ENCODE measurements at regions not wholly inside any gene's neighbourhood (a gene's known extent, or its start where the extent isn't known, plus 50 kb on each side); places are given as distances from the start of the nearest gene placed in this dataset.

DNA sequence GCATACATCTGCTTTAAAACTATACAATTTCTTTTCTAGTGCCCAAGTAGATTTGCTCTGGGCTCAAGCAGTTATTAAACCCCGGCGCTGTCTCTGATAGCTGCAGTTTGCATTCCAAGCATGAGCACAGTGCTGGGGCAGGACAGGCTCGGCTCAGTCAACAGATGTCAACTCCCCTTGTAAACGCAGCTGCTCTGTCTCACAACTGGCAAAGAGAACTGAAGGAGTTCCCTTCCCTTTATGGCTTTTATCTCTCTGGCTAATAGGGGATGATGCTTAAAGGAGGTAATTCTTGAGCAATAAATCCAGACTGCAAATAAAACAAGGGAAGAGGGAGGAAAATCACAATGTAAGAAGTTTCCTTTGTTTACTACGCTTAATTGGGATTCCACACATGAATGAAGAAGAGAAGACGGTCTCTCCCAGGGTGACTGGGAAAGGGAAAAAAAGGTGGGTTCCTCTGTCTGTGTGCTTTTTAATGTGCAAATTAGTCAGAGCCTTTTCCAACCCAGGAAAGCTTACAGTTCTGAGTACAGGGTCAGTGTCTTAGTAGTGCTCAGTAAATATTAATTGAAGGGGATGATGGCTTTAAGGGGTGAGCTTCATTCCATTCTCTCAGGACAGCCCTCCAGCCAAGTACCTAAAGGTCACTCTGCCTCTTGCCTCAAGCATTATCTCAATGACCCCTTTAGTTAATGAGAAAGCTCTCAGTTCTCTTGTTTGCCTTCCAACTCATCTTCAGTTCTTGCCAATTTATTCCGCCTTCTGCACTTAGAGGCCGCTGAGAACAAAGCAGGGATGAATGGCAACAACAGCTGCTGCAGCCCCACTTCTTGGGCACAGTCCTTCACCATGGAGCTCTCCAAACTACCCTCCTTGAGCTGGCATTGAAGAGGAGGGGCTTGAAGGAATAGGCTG, 155.7 kb upstream of the JADE1 start:
- DNase-seq (ENCODE audit: low read depth in 1 of 2, low spot score in 1 of 2): no peak
- Histone ChIP-seq H3K27me3 (ENCODE audit: insufficient read depth, poor library complexity, severe bottlenecking) (no peaks in the 10 kb centered on the region), H3K27ac (replicated peaks) (no peak overlapping the region), H3K4me3 (replicated peaks; ENCODE audit: insufficient read depth, low read length) (no peak overlapping the region)
- TF ChIP-seq CTCF (IDR thresholded peaks at IDR 0.05; ENCODE audit: insufficient read depth, low read length): no peak

DNA sequence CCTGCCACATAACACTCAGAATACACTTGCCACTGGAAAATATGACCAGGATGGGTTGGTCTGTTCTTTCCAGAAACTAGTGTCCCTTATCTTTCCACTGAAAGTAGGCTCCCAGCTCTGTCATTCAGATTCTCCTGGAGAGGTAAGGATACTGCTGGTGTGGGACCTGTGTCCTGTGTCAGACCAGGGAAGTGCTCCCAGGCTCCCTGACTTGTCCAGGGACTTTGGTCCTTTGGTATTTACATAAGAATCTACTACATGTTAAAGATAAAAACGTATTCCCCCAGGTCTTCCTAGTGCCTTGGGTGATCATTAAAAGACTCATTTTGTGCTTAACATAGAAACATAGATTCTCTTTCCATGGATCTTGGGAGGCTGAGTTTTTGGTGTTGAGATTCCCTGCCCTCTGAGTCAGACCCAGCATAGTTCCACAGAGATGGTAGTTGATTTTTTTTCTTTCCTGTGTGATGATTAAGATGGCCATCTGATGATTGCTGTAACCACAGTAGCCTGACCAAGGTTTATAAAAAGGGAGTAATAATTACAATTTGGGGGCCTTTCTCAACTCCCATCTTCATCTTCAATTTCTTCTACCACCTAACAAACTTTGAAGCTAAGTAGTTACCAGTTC, 159.8 kb upstream of the JADE1 start:
- no peak for DNase-seq (ENCODE audit: low read depth in 1 of 2, low spot score in 1 of 2)
- Histone ChIP-seq H3K27ac (replicated peaks) (no peak overlapping the region), H3K4me3 (replicated peaks; ENCODE audit: insufficient read depth, low read length) (no peak overlapping the region), H3K27me3 (ENCODE audit: insufficient read depth, poor library complexity, severe bottlenecking) (no peaks in the 10 kb centered on the region)
- TF ChIP-seq GABPA (IDR thresholded peaks at IDR 0.05; ENCODE audit: low read depth): no peak
- TF ChIP-seq REST (IDR thresholded peaks at IDR 0.05; ENCODE audit: insufficient replicate concordance, low read depth): no peak
- TF ChIP-seq SPI1 (IDR thresholded peaks at IDR 0.05; ENCODE audit: borderline replicate concordance, low read depth): no peak
- no peak for TF ChIP-seq POLR2AphosphoS5 (IDR thresholded peaks at IDR 0.05; ENCODE audit: low read depth)
- no peak for TF ChIP-seq CTCF (IDR thresholded peaks at IDR 0.05; ENCODE audit: insufficient read depth, low read length)

GRCh38 chr4:128649161-128649560, 160.3 kb upstream of the JADE1 start:
- TF ChIP-seq POLR2AphosphoS5 (IDR thresholded peaks at IDR 0.05; ENCODE audit: low read depth) (no peak), SPI1 (IDR thresholded peaks at IDR 0.05; ENCODE audit: borderline replicate concordance, low read depth) (no peak), GABPA (IDR thresholded peaks at IDR 0.05; ENCODE audit: low read depth) (no peak), CTCF (IDR thresholded peaks at IDR 0.05; ENCODE audit: insufficient read depth, low read length) (no peak), REST (IDR thresholded peaks at IDR 0.05; ENCODE audit: insufficient replicate concordance, low read depth) (no peak)
- no peaks in the 10 kb centered on the region for H3K27me3 ChIP-seq (ENCODE audit: insufficient read depth, poor library complexity, severe bottlenecking)
- H3K27ac ChIP-seq (replicated peaks): no peak overlapping the region
- H3K4me3 ChIP-seq (replicated peaks; ENCODE audit: insufficient read depth, low read length): no peak overlapping the region
- DNase-seq (ENCODE audit: low read depth in 1 of 2, low spot score in 1 of 2): no peak
